ENCODE measurements at regions not wholly inside any gene's neighbourhood (a gene's known extent, or its start where the extent isn't known, plus 50 kb on each side); places are given as distances from the start of the nearest gene placed in this dataset.

DNA sequence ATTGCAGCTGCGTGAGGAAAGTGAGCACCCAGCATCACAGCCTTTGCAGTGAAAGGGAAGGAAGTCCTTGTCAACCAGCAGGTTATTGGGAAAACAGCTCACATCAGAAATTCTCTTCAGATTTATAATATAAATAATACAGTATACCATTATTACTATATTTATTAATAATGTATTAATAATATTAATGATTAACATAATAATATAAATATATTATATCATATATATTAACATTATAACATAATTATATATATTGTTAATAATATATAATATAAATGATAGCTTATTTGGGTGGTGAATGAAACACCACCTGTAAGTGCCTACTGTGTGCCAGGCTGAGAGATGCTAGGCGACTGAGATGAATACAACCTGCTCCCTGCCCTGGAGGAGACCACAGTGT lies 423.0 kb downstream of the TCERG1L start:
- H3K4me3 ChIP-seq = no peak overlapping the region
- no peaks in the 10 kb centered on the region for H3K27me3 ChIP-seq (replicated peaks; ENCODE audit: insufficient read depth)
- no peaks in the 10 kb centered on the region for H3K9me3 ChIP-seq
- intact Hi-C loops (cut with DNase I) = no loop called here
- WGBS = 90% methylated on average over 2 of the region's 2 CpGs
- no peaks in the 10 kb centered on the region for H3K36me3 ChIP-seq
- TF ChIP-seq, protein P1, sequence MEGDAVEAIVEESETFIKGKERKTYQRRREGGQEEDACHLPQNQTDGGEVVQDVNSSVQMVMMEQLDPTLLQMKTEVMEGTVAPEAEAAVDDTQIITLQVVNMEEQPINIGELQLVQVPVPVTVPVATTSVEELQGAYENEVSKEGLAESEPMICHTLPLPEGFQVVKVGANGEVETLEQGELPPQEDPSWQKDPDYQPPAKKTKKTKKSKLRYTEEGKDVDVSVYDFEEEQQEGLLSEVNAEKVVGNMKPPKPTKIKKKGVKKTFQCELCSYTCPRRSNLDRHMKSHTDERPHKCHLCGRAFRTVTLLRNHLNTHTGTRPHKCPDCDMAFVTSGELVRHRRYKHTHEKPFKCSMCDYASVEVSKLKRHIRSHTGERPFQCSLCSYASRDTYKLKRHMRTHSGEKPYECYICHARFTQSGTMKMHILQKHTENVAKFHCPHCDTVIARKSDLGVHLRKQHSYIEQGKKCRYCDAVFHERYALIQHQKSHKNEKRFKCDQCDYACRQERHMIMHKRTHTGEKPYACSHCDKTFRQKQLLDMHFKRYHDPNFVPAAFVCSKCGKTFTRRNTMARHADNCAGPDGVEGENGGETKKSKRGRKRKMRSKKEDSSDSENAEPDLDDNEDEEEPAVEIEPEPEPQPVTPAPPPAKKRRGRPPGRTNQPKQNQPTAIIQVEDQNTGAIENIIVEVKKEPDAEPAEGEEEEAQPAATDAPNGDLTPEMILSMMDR (IDR thresholded peaks at IDR 0.05) = no peak
- no peak for TF ChIP-seq POLR2AphosphoS5 (IDR thresholded peaks at IDR 0.05)
- no peak for TF ChIP-seq POLR2A (IDR thresholded peaks at IDR 0.05)
- DNase-seq (ENCODE audit: low spot score) = no peak
- H3K4me1 ChIP-seq (replicated peaks) = no peaks in the 10 kb centered on the region
- no peak overlapping the region for H3K27ac ChIP-seq

GRCh38 chr10:130889240-130889639 lies 422.3 kb downstream of the TCERG1L start:
- intact Hi-C loops (cut with DNase I) = no loop called here
- no peaks in the 10 kb centered on the region for H3K9me3 ChIP-seq
- WGBS = 78% methylated on average over 8 of the region's 8 CpGs
- H3K36me3 ChIP-seq = no peaks in the 10 kb centered on the region
- DNase-seq (ENCODE audit: low spot score) = no peak
- TF ChIP-seq POLR2A (IDR thresholded peaks at IDR 0.05) (no peak), POLR2AphosphoS5 (IDR thresholded peaks at IDR 0.05) (no peak)
- TF ChIP-seq, protein P1 (IDR thresholded peaks at IDR 0.05) = no peak
- no peak overlapping the region for H3K27ac ChIP-seq
- no peaks in the 10 kb centered on the region for H3K27me3 ChIP-seq (replicated peaks; ENCODE audit: insufficient read depth)
- no peaks in the 10 kb centered on the region for H3K4me1 ChIP-seq (replicated peaks)
- H3K4me3 ChIP-seq = no peak overlapping the region

DNA sequence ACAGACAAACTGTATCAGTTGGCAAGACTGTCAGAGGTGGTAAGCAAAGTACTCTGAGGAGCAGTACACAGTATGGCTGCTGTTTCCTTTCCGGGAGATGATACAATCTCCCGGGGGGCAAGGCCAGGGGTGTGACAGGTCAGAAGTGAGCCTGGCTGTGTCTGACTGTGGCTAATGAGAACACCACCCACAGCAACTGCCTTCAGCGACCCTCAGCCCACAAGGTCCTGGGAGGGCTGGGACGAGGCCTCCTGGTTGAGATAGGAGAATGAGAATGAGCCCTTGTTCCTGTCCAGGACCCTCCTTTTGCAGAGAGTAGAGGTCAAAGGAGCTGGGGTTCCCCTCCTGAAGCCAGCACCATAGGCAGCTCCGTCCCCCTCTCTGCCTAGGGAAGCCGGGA lies 421.7 kb downstream of the TCERG1L start:
- intact Hi-C loops (cut with DNase I) = no loop called here
- Histone ChIP-seq H3K9me3 (no peaks in the 10 kb centered on the region), H3K4me1 (replicated peaks) (no peaks in the 10 kb centered on the region), H3K4me3 (no peak overlapping the region), H3K36me3 (no peaks in the 10 kb centered on the region), H3K27me3 (replicated peaks; ENCODE audit: insufficient read depth) (no peaks in the 10 kb centered on the region), H3K27ac (no peak overlapping the region)
- WGBS = 75% methylated on average over 6 of the region's 6 CpGs
- TF ChIP-seq POLR2AphosphoS5 (IDR thresholded peaks at IDR 0.05) = no peak
- no peak for TF ChIP-seq POLR2A (IDR thresholded peaks at IDR 0.05)
- DNase-seq (ENCODE audit: low spot score) = no peak

- Histone ChIP-seq H3K4me3 (no peak overlapping the region), H3K4me1 (replicated peaks) (no peaks in the 10 kb centered on the region), H3K27ac (no peak overlapping the region), H3K36me3 (no peaks in the 10 kb centered on the region), H3K9me3 (no peaks in the 10 kb centered on the region), H3K27me3 (replicated peaks; ENCODE audit: insufficient read depth) (no peaks in the 10 kb centered on the region)
- no peak for TF ChIP-seq POLR2A (IDR thresholded peaks at IDR 0.05)
- TF ChIP-seq, protein P1 (IDR thresholded peaks at IDR 0.05) = no peak
- no peak for TF ChIP-seq POLR2AphosphoS5 (IDR thresholded peaks at IDR 0.05)
- intact Hi-C loops (cut with DNase I) = no loop called here
- DNase-seq (ENCODE audit: low spot score) = no peak
- WGBS = 86% methylated on average over 11 of the region's 11 CpGs
These were observed 420.5 kb downstream of the TCERG1L start for GRCh38 chr10:130891066-130891465.

GRCh38 chr10:130894471-130894870 lies 417.1 kb downstream of the TCERG1L start:
- no peaks in the 10 kb centered on the region for H3K4me1 ChIP-seq (replicated peaks)
- TF ChIP-seq POLR2A (IDR thresholded peaks at IDR 0.05) (no peak), POLR2AphosphoS5 (IDR thresholded peaks at IDR 0.05) (no peak)
- TF ChIP-seq, protein P1 (IDR thresholded peaks at IDR 0.05) = no peak
- no peaks in the 10 kb centered on the region for H3K27me3 ChIP-seq (replicated peaks; ENCODE audit: insufficient read depth)
- H3K4me3 ChIP-seq = no peak overlapping the region
- intact Hi-C loops (cut with DNase I) = no loop called here
- no peaks in the 10 kb centered on the region for H3K36me3 ChIP-seq
- H3K27ac ChIP-seq = no peak overlapping the region
- 39% methylated on average over 7 of the region's 7 CpGs for WGBS
- DNase-seq (ENCODE audit: low spot score) = no peak
- H3K9me3 ChIP-seq = no peaks in the 10 kb centered on the region
